Smooth muscle cell (in vitro differentiated cells): ENCODE measurements at regions not wholly inside any gene's neighbourhood (a gene's known extent, or its start where the extent isn't known, plus 50 kb on each side); places are given as distances from the start of the nearest gene placed in this dataset.

ENCODE experiments used
- DNase-seq: peaks from one replicate; lab custom pipeline; 2025; ENCODE audit not compliant: unreplicated experiment; lab: John Stamatoyannopoulos, UW
- H2AFZ ChIP-seq: fragments of 200-600 bp; sonication (generic); 2 replicates; pipeline ENCODE4 v1.6.0; 2016; ENCODE audit warnings: antibody characterized with exemption, low read depth, mild to moderate bottlenecking
- H3F3A ChIP-seq: fragments of 200-600 bp; sonication (generic); 2 replicates; pipeline ENCODE4 v1.6.0; 2017; ENCODE audit warnings: antibody characterized with exemption, low read depth
- H3K27ac ChIP-seq: fragments of 200-600 bp; sonication (generic); 2 replicates; pipeline ENCODE4 v1.5.1; 2016; ENCODE audit warnings: low read depth, mild to moderate bottlenecking
- H3K27me3 ChIP-seq: fragments of 200-600 bp; sonication (generic); 2 replicates; pipeline ENCODE4 v1.6.1; 2016; ENCODE audit warnings: low read depth, mild to moderate bottlenecking
- H3K36me3 ChIP-seq: fragments of 200-600 bp; sonication (generic); 2 replicates; pipeline ENCODE4 v1.5.1; 2016; ENCODE audit warnings: low read depth
- H3K4me1 ChIP-seq: fragments of 200-600 bp; sonication (generic); 2 replicates; pipeline ENCODE4 v1.5.1; 2016; ENCODE audit warnings: low read depth
- H3K4me2 ChIP-seq: fragments of 200-600 bp; sonication (generic); 2 replicates; pipeline ENCODE4 v1.6.0; 2016; ENCODE audit warnings: mild to moderate bottlenecking
- H3K4me3 ChIP-seq: fragments of 200-600 bp; sonication (generic); 2 replicates; pipeline ENCODE4 v1.5.1; 2016; ENCODE audit warnings: mild to moderate bottlenecking
- H3K79me2 ChIP-seq: fragments of 200-600 bp; sonication (generic); 2 replicates; pipeline ENCODE4 v1.6.0; 2016; ENCODE audit warnings: low read depth, mild to moderate bottlenecking
- H3K9ac ChIP-seq: fragments of 200-600 bp; sonication (generic); 2 replicates; pipeline ENCODE4 v1.6.0; 2016; ENCODE audit warnings: low read depth
- H3K9me3 ChIP-seq: fragments of 200-600 bp; sonication (generic); replicated peaks from 2 replicates; pipeline ENCODE4 v1.5.1; 2016; ENCODE audit warnings: low read depth
- H4K20me1 ChIP-seq: fragments of 200-600 bp; sonication (generic); 2 replicates; pipeline ENCODE4 v1.6.0; 2016; ENCODE audit warnings: low read depth
- WGBS: methylation state at CpG from one replicate; pipeline ENCODE4 v1.1.7; 2016; ENCODE audit warnings: low lambda C conversion rate; 5-methylcytosine and 5-hydroxymethylcytosine counted together
- TF ChIP-seq, protein P1 (sequence below): fragments of 200-600 bp; sonication (generic); IDR thresholded peaks from 2 replicates; pipeline ENCODE4 v1.5.1; 2017; ENCODE audit warnings: borderline replicate concordance, mild to moderate bottlenecking, antibody characterized with exemption; ENCODE audit not compliant: insufficient read depth, poor library complexity, severe bottlenecking

GRCh38 chr6:166778046-166778445 lies 151.0 kb upstream of the RPS6KA2 start:
- no peaks in the 10 kb centered on the region for H3K9me3 ChIP-seq
- no peaks in the 10 kb centered on the region for H3F3A ChIP-seq
- H3K4me3 ChIP-seq, result no peak overlapping the region
- H3K36me3 ChIP-seq, result no peaks in the 10 kb centered on the region
- H3K4me1 ChIP-seq, result no peaks in the 10 kb centered on the region
- TF ChIP-seq, protein P1, sequence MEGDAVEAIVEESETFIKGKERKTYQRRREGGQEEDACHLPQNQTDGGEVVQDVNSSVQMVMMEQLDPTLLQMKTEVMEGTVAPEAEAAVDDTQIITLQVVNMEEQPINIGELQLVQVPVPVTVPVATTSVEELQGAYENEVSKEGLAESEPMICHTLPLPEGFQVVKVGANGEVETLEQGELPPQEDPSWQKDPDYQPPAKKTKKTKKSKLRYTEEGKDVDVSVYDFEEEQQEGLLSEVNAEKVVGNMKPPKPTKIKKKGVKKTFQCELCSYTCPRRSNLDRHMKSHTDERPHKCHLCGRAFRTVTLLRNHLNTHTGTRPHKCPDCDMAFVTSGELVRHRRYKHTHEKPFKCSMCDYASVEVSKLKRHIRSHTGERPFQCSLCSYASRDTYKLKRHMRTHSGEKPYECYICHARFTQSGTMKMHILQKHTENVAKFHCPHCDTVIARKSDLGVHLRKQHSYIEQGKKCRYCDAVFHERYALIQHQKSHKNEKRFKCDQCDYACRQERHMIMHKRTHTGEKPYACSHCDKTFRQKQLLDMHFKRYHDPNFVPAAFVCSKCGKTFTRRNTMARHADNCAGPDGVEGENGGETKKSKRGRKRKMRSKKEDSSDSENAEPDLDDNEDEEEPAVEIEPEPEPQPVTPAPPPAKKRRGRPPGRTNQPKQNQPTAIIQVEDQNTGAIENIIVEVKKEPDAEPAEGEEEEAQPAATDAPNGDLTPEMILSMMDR, result no peak
- H3K4me2 ChIP-seq, result no peak overlapping the region
- no peak overlapping the region for H3K27ac ChIP-seq
- no peak overlapping the region for H2AFZ ChIP-seq
- no peaks in the 10 kb centered on the region for H3K79me2 ChIP-seq
- H4K20me1 ChIP-seq, result no peaks in the 10 kb centered on the region
- peaks cover 9% of the 10 kb centered on the region for H3K27me3 ChIP-seq
- H3K9ac ChIP-seq, result no peak overlapping the region
- no peak for DNase-seq
- WGBS, result 92% methylated on average over 9 of the region's 9 CpGs

- Histone ChIP-seq H3K4me3 (no peak overlapping the region), H3K9me3 (no peaks in the 10 kb centered on the region), H4K20me1 (no peaks in the 10 kb centered on the region), H3F3A (no peaks in the 10 kb centered on the region), H3K4me1 (no peaks in the 10 kb centered on the region), H3K79me2 (no peaks in the 10 kb centered on the region), H3K27ac (no peak overlapping the region), H3K27me3 (peaks cover 11% of the 10 kb centered on the region), H3K4me2 (no peak overlapping the region), H3K9ac (no peak overlapping the region), H3K36me3 (no peaks in the 10 kb centered on the region), H2AFZ (no peak overlapping the region)
- WGBS, result 94% methylated on average over 14 of the region's 14 CpGs
- TF ChIP-seq, protein P1, result no peak
- DNase-seq, result no peak
These were observed 150.1 kb upstream of the RPS6KA2 start for GRCh38 chr6:166777096-166777630.

DNA sequence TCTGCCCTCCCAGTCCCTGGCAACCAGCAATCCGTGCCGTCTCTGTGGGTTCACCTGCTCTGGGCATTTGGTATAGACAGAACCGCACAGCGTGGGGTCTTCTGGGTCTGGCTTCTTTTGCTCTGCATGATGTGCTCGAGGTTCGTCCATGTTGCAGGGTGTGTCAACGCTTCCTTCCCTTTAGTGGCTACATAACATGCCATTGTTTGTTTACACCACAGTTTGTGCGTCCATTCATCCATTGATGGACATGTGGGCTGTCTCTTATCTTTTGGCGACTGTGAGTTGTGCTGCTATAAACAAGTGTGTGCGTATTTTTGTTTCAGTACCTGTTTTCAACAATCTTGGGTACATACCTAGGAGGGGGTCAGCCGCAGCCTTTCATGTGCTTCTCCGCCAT lies 149.5 kb upstream of the RPS6KA2 start:
- no peak overlapping the region for H3K4me3 ChIP-seq
- H3K27ac ChIP-seq, result no peak overlapping the region
- no peak overlapping the region for H3K4me2 ChIP-seq
- H3K4me1 ChIP-seq, result no peaks in the 10 kb centered on the region
- 93% methylated on average over 12 of the region's 12 CpGs for WGBS
- H3F3A ChIP-seq, result no peaks in the 10 kb centered on the region
- H3K36me3 ChIP-seq, result no peaks in the 10 kb centered on the region
- DNase-seq, result no peak
- H3K9ac ChIP-seq, result no peak overlapping the region
- no peaks in the 10 kb centered on the region for H3K79me2 ChIP-seq
- peaks cover 11% of the 10 kb centered on the region for H3K27me3 ChIP-seq
- H4K20me1 ChIP-seq, result no peaks in the 10 kb centered on the region
- TF ChIP-seq, protein P1, result no peak
- H2AFZ ChIP-seq, result no peak overlapping the region
- H3K9me3 ChIP-seq, result no peaks in the 10 kb centered on the region

GRCh38 chr6:166775923-166776220 lies 148.8 kb upstream of the RPS6KA2 start:
- Histone ChIP-seq H3K36me3 (no peaks in the 10 kb centered on the region), H3K9ac (no peak overlapping the region), H3K9me3 (no peaks in the 10 kb centered on the region), H3K4me1 (no peaks in the 10 kb centered on the region), H3K27me3 (peaks cover 11% of the 10 kb centered on the region), H3K27ac (no peak overlapping the region), H3F3A (no peaks in the 10 kb centered on the region), H3K79me2 (no peaks in the 10 kb centered on the region), H3K4me2 (no peak overlapping the region), H2AFZ (no peak overlapping the region), H4K20me1 (no peaks in the 10 kb centered on the region), H3K4me3 (no peak overlapping the region)
- WGBS, result 88% methylated on average over 9 of the region's 9 CpGs
- TF ChIP-seq, protein P1, result no peak
- DNase-seq, result no peak
